Gastrocnemius medialis (tissue), 4 donors: ENCODE measurements at regions not wholly inside any gene's neighbourhood (a gene's known extent, or its start where the extent isn't known, plus 50 kb on each side); places are given as distances from the start of the nearest gene placed in this dataset.
"Not testable (repeated sequence)": the region's sequence is repeated elsewhere in the genome, so short reads cannot be mapped to it uniquely, and the experiment has no call there.

Experiments used
- ATAC-seq, 2 donors: fragments of 150-250 bp; one replicate each; pipeline ENCODE4 v1.9.1; 2016
- DNase-seq, 2 donors: peaks; one replicate each; pipeline ENCODE4 v3.0.0-alpha.2; 2019
- H3K27ac ChIP-seq, 4 donors: fragments of 200-600 bp; sonication (generic); 1 replicate in 1 of 4; 2 replicates in 3 of 4; pipeline ENCODE4 v1.5.1; 2016 to 2018; ENCODE audit warnings: mild to moderate bottlenecking in 2 of 4, moderate library complexity in 1 of 4
- H3K27me3 ChIP-seq, 3 donors: fragments of 200-600 bp; sonication (generic) in 2 of 3; 1 replicate in 1 of 3; 2 replicates in 2 of 3; pipeline versions ENCODE4 v1.5.1 to v1.6.0; 2016 to 2019; ENCODE audit warnings: mild to moderate bottlenecking in 1 of 3, moderate library complexity in 1 of 3
- H3K36me3 ChIP-seq, 2 donors: fragments of 200-600 bp; sonication (generic) in 1 of 2; one replicate each; pipeline ENCODE4 v1.5.1; 2017 to 2018
- H3K4me1 ChIP-seq, 2 donors: fragments of 200-600 bp; sonication (generic) in 1 of 2; one replicate each; pipeline ENCODE4 v1.5.1; 2016 to 2017; ENCODE audit warnings: mild to moderate bottlenecking in 2 of 2
- H3K4me3 ChIP-seq, 4 donors: fragments of 200-600 bp; sonication (generic) in 3 of 4; 1 replicate in 1 of 4; 2 replicates in 3 of 4; pipeline ENCODE4 v1.5.1; 2016 to 2019; ENCODE audit warnings: mild to moderate bottlenecking in 2 of 4
- H3K9me3 ChIP-seq, 3 donors: fragments of 200-600 bp; sonication (generic) in 2 of 3; 1 replicate in 1 of 3; 2 replicates in 2 of 3; pipeline ENCODE4 v1.5.1; 2016 to 2019
- CTCF ChIP-seq, 5 experiments: fragments of 450-650 bp in 3 of 5; fragments of 200-600 bp in 2 of 5; sonication (generic) in 2 of 5; IDR thresholded peaks in 4 of 5; conservative IDR thresholded peaks in 1 of 5; 1 replicate in 4 of 5; 2 replicates in 1 of 5; pipeline ENCODE4 v1.5.1; 2016 to 2019; ENCODE audit warnings: antibody characterized with exemption in 5 of 5, mild to moderate bottlenecking in 3 of 5, moderate library complexity in 3 of 5
- POLR2A ChIP-seq, 2 donors: fragments of 450-650 bp; IDR thresholded peaks; one replicate each; pipeline ENCODE4 v1.6.1; 2017; ENCODE audit warnings: antibody characterized with exemption in 2 of 2, mild to moderate bottlenecking in 2 of 2, moderate library complexity in 2 of 2
- in situ Hi-C, 4 donors: fragments of 200-750 bp; cut with MboI; loops; one replicate each; pipeline versions ENCODE4 v1.15.0 to v1.8.0; 2017; ENCODE audit warnings: low sequenced_read_pairs in 4 of 4
- intact Hi-C: fragments of 100-400 bp; cut with DNase I; formaldehyde crosslinking; loops from one replicate; pipeline ENCODE4 v1.15.1; 2023; ENCODE audit warnings: low total_unique reads

GRCh38 chr7:10780400-10780747, 193.3 kb upstream of the PHF14 start:
- Histone ChIP-seq H3K27ac (no peak overlapping the region), H3K36me3 (no peaks in the 10 kb centered on the region), H3K9me3 (no peaks in the 10 kb centered on the region), H3K27me3 (no peaks in the 10 kb centered on the region), H3K4me1 (no peaks in the 10 kb centered on the region), H3K4me3 (no peak overlapping the region)
- TF ChIP-seq CTCF (IDR thresholded peaks at IDR 0.05 in 4 of 5, conservative IDR thresholded peaks at IDR 0.05 in 1 of 5) = no peak
- no peak for TF ChIP-seq POLR2A (IDR thresholded peaks at IDR 0.05)
- intact Hi-C loops = no loop called here
- in situ Hi-C loops = no loop called here
- ATAC-seq = no peak
- DNase-seq = no peak

GRCh38 chr7:10786976-10787375, 186.7 kb upstream of the PHF14 start:
- H3K4me3 ChIP-seq, intact Hi-C loops, H3K27ac ChIP-seq, DNase-seq, H3K36me3 ChIP-seq, H3K4me1 ChIP-seq, H3K27me3 ChIP-seq, H3K9me3 ChIP-seq, in situ Hi-C loops, ATAC-seq: not testable (repeated sequence)

- no peak for ATAC-seq
- intact Hi-C loops (no loop called here), in situ Hi-C loops (no loop called here)
- Histone ChIP-seq H3K36me3 (no peaks in the 10 kb centered on the region), H3K4me1 (no peaks in the 10 kb centered on the region), H3K9me3 (no peaks in the 10 kb centered on the region), H3K4me3 (no peak overlapping the region), H3K27ac (no peak overlapping the region), H3K27me3 (no peaks in the 10 kb centered on the region)
- no peak for DNase-seq
- TF ChIP-seq POLR2A (IDR thresholded peaks at IDR 0.05) (no peak), CTCF (IDR thresholded peaks at IDR 0.05 in 4 of 5, conservative IDR thresholded peaks at IDR 0.05 in 1 of 5) (no peak)
Observed at GRCh38 chr7:10789170-10789569, 184.5 kb upstream of the PHF14 start.

GRCh38 chr7:10790910-10791309, 182.8 kb upstream of the PHF14 start:
- Histone ChIP-seq H3K4me1 (no peaks in the 10 kb centered on the region), H3K9me3 (no peaks in the 10 kb centered on the region), H3K4me3 (no peak overlapping the region), H3K36me3 (no peaks in the 10 kb centered on the region), H3K27ac (no peak overlapping the region), H3K27me3 (no peaks in the 10 kb centered on the region)
- ATAC-seq (no peak), DNase-seq (no peak)
- TF ChIP-seq CTCF (IDR thresholded peaks at IDR 0.05 in 4 of 5, conservative IDR thresholded peaks at IDR 0.05 in 1 of 5) (no peak), POLR2A (IDR thresholded peaks at IDR 0.05) (no peak)
- intact Hi-C loops = no loop called here
- in situ Hi-C loops = no loop called here

GRCh38 chr7:10793995-10794775, 179.5 kb upstream of the PHF14 start:
- ATAC-seq (no peak), DNase-seq (no peak)
- no peak overlapping the region for H3K4me3 ChIP-seq
- H3K27me3 ChIP-seq = no peaks in the 10 kb centered on the region
- no peak for TF ChIP-seq CTCF (IDR thresholded peaks at IDR 0.05 in 4 of 5, conservative IDR thresholded peaks at IDR 0.05 in 1 of 5)
- no peak for TF ChIP-seq POLR2A (IDR thresholded peaks at IDR 0.05)
- H3K9me3 ChIP-seq = no peaks in the 10 kb centered on the region
- no peaks in the 10 kb centered on the region for H3K4me1 ChIP-seq
- intact Hi-C loops (no loop called here), in situ Hi-C loops (no loop called here)
- H3K27ac ChIP-seq = no peak overlapping the region
- no peaks in the 10 kb centered on the region for H3K36me3 ChIP-seq
